ENCODE measurements at regions not wholly inside any gene's neighbourhood (a gene's known extent, or its start where the extent isn't known, plus 50 kb on each side); places are given as distances from the start of the nearest gene placed in this dataset.

- TF ChIP-seq, protein P1, sequence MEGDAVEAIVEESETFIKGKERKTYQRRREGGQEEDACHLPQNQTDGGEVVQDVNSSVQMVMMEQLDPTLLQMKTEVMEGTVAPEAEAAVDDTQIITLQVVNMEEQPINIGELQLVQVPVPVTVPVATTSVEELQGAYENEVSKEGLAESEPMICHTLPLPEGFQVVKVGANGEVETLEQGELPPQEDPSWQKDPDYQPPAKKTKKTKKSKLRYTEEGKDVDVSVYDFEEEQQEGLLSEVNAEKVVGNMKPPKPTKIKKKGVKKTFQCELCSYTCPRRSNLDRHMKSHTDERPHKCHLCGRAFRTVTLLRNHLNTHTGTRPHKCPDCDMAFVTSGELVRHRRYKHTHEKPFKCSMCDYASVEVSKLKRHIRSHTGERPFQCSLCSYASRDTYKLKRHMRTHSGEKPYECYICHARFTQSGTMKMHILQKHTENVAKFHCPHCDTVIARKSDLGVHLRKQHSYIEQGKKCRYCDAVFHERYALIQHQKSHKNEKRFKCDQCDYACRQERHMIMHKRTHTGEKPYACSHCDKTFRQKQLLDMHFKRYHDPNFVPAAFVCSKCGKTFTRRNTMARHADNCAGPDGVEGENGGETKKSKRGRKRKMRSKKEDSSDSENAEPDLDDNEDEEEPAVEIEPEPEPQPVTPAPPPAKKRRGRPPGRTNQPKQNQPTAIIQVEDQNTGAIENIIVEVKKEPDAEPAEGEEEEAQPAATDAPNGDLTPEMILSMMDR (IDR thresholded peaks at IDR 0.05; ENCODE audit: low read depth, low read length), result no peak
Observed at GRCh38 chr3:35184775-35185174, 454.6 kb upstream of the ARPP21 start.

DNA sequence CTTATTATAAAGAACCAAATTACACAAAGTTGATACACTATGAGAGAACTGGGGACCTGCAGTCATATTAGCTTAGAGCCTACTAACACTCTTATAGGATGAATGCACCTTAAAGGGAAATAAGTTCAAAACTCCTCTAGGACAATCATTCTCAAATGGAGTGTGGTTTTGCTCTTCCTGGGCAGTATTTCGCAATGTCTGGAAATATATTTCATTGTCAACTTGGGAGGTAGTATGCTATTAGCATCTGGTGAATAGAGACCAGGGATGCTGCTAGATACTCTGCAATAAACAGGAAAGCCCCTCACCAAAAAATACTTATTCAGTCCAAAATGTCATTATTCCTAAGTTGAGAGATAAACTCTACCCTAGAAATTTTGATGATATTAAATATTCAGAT, 451.4 kb upstream of the ARPP21 start:
- DNase-seq (ENCODE audit: low read depth in 2 of 2), result peak in 1 of 2 donors; percentile 6
- TF ChIP-seq, protein P1 (IDR thresholded peaks at IDR 0.05; ENCODE audit: low read depth, low read length), result no peak

More at GRCh38 chr3:35184775-35185174, 454.6 kb upstream of the ARPP21 start:
- DNase-seq (ENCODE audit: low read depth in 2 of 2), result peak; percentile 78 to 80
- no peak overlapping the region for H3K4me3 ChIP-seq (replicated peaks in 1 of 2; ENCODE audit: low read depth in 2 of 2, low read length in 2 of 2)

DNA sequence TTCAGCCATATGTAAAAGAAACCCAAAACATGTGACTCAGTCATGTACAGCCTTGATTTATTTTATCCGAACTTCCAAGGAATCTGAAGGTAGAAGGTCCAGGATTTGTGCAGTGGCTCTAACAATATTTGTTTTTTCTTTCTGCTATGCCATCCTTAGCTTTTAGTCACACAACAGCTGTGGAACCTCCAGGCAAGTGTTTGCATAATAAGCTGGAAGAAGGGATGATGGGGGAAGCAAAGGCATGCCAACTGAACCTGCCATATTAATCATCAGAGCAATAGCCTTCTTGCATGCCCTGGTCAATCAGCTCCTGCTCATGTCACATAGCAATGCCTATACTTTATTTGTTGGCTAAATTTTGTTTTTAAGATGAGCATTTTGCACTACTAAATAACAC, 444.7 kb upstream of the ARPP21 start:
- DNase-seq (ENCODE audit: low read depth in 2 of 2), result no peak
- no peak overlapping the region for H3K4me3 ChIP-seq (replicated peaks in 1 of 2; ENCODE audit: low read depth in 2 of 2, low read length in 2 of 2)

More for the DNA sequence above, 451.4 kb upstream of the ARPP21 start:
- H3K4me3 ChIP-seq (replicated peaks in 1 of 2; ENCODE audit: low read depth in 2 of 2, low read length in 2 of 2), result no peak overlapping the region

GRCh38 chr3:35198857-35199256, 440.5 kb upstream of the ARPP21 start:
- H3K4me3 ChIP-seq (replicated peaks in 1 of 2; ENCODE audit: low read depth in 2 of 2, low read length in 2 of 2), result no peak overlapping the region
- TF ChIP-seq, protein P1 (IDR thresholded peaks at IDR 0.05; ENCODE audit: low read depth, low read length), result no peak
- DNase-seq (ENCODE audit: low read depth in 2 of 2), result no peak

More for the DNA sequence above, 444.7 kb upstream of the ARPP21 start:
- TF ChIP-seq, protein P1 (IDR thresholded peaks at IDR 0.05; ENCODE audit: low read depth, low read length), result no peak

DNA sequence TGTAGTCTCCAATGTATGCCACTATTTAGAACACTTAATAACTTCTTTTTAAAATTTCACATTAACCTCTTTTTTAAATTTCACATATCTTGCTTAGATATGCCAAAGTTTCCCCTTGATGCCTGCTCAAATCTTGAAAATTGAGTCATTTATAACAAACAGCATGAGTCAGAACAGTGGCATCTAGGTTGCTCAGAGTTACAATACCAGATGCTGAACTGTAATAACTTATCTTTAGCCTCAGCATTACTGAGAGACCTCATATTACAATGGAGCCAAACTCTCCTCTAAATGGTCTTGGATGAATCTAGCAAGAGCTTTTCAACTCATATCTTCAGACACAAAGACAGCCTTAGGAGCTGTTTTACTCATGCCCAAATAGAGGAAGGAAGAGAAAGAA, 439.3 kb upstream of the ARPP21 start:
- DNase-seq (ENCODE audit: low read depth in 2 of 2), result peak; percentile 37 to 56
- TF ChIP-seq, protein P1 (IDR thresholded peaks at IDR 0.05; ENCODE audit: low read depth, low read length), result no peak
- H3K4me3 ChIP-seq (replicated peaks in 1 of 2; ENCODE audit: low read depth in 2 of 2, low read length in 2 of 2), result no peak overlapping the region

DNA sequence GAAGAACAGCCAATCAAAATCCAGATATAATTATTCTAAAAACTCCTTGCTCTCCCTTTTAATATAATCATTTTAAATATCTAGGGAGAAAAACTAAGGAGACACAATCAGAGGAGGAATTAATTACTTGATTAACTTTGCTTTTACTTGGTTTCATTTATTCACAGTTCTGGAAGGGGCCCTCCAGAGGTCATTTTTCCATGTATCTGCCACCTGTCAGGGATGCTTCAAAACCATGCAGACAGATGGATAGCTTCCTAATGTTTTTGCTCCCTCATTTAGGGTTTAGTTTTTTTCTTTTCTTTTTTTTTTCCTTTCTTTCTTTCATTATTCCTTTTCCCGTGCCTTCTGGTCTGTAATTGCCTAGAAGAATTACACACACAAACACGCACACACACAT, 438.1 kb upstream of the ARPP21 start:
- TF ChIP-seq, protein P1 (IDR thresholded peaks at IDR 0.05; ENCODE audit: low read depth, low read length), result no peak
- no peak for DNase-seq (ENCODE audit: low read depth in 2 of 2)
- H3K4me3 ChIP-seq (replicated peaks in 1 of 2; ENCODE audit: low read depth in 2 of 2, low read length in 2 of 2), result no peak overlapping the region
